ENCODE measurements at regions not wholly inside any gene's neighbourhood (a gene's known extent, or its start where the extent isn't known, plus 50 kb on each side); places are given as distances from the start of the nearest gene placed in this dataset.
"Not testable (repeated sequence)": the region's sequence is repeated elsewhere in the genome, so short reads cannot be mapped to it uniquely, and the experiment has no call there.

- no peak overlapping the region for H3K4me3 Mint-ChIP-seq
- no peak overlapping the region for H3K27ac Mint-ChIP-seq
- no peaks in the 10 kb centered on the region for H3K4me1 Mint-ChIP-seq
- POLR2A ChIA-PET = no interaction called here
- ATAC-seq (ENCODE audit: low read depth) (no peak), DNase-seq (no peak)
- H3K9me3 Mint-ChIP-seq = peaks cover 26% of the 10 kb centered on the region
- no peaks in the 10 kb centered on the region for H3K27me3 Mint-ChIP-seq
- no peaks in the 10 kb centered on the region for H3K36me3 Mint-ChIP-seq
Measured at GRCh38 chr16:35795361-35796029, 2336.1 kb downstream of the TP53TG3F start.

GRCh38 chr16:35797811-35798210, 2338.4 kb downstream of the TP53TG3F start:
- no peak overlapping the region for H3K27ac Mint-ChIP-seq
- no peaks in the 10 kb centered on the region for H3K36me3 Mint-ChIP-seq
- no peak for ATAC-seq (ENCODE audit: low read depth)
- H3K9me3 Mint-ChIP-seq = peaks cover 23% of the 10 kb centered on the region
- DNase-seq = no peak
- H3K4me3 Mint-ChIP-seq = no peak overlapping the region
- H3K27me3 Mint-ChIP-seq = no peaks in the 10 kb centered on the region
- POLR2A ChIA-PET = no interaction called here
- H3K4me1 Mint-ChIP-seq = no peaks in the 10 kb centered on the region

DNA sequence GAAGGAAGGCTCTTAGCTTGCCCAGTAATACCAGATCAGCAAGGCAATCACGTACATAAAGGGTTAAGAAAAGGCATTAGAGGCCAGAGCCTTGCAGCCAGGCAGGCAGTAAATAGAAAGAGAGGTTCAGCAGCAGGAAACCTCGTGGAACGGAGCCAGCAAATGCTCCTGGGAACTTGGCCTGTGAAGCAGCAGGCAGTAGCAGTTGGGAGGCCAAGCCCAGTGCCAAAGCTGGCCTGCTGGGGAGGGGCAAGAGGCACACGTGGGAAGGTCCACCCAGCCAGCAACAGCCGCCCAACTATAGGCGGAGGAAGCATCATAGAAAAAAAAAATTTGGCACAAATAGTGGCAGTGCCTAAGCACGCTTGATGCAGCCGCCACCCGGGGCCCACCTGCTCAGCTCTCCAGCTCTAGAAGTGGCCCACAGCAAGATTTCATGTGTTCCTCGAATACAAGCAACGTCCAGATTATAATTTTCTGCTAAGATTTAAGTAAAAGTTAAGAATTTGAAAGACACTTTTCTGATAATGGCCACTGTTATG, 2339.5 kb downstream of the TP53TG3F start:
- H3K4me3 Mint-ChIP-seq = no peak overlapping the region
- DNase-seq (no peak), ATAC-seq (ENCODE audit: low read depth) (no peak)
- no peaks in the 10 kb centered on the region for H3K36me3 Mint-ChIP-seq
- peaks cover 19% of the 10 kb centered on the region for H3K9me3 Mint-ChIP-seq
- no peaks in the 10 kb centered on the region for H3K4me1 Mint-ChIP-seq
- H3K27me3 Mint-ChIP-seq = no peaks in the 10 kb centered on the region
- POLR2A ChIA-PET = no interaction called here
- H3K27ac Mint-ChIP-seq = no peak overlapping the region

DNA sequence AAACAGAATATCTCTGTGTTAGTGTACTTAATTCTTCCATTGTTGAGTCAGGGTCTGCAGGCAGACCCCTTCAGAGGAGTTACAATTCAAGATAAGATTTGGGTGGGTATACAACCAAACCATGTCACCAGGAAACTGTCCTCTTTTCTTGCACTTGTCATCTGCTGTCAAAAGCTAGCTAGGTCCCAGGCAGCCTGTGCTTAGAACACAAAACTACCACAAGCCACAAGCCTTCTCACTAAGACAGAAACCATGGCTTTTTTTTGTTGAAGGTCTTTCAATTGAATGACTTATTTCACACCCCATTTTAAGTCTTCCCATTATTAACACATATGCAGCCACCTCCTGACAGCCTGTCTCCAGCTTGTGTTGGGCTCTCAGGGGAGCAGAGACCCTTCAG, 2345.1 kb downstream of the TP53TG3F start:
- H3K4me1 Mint-ChIP-seq; H3K27ac Mint-ChIP-seq; ATAC-seq (ENCODE audit: low read depth); DNase-seq; POLR2A ChIA-PET; H3K36me3 Mint-ChIP-seq; H3K27me3 Mint-ChIP-seq; H3K4me3 Mint-ChIP-seq: not testable (repeated sequence)
- H3K9me3 Mint-ChIP-seq = peaks cover 16% of the 10 kb centered on the region

GRCh38 chr16:35823342-35823741, 2363.9 kb downstream of the TP53TG3F start:
- no peaks in the 10 kb centered on the region for H3K4me1 Mint-ChIP-seq
- H3K9me3 Mint-ChIP-seq = peaks cover 11% of the 10 kb centered on the region
- no peak overlapping the region for H3K27ac Mint-ChIP-seq
- H3K36me3 Mint-ChIP-seq = no peaks in the 10 kb centered on the region
- no peak overlapping the region for H3K4me3 Mint-ChIP-seq
- ATAC-seq (ENCODE audit: low read depth) (no peak), DNase-seq (no peak)
- no peaks in the 10 kb centered on the region for H3K27me3 Mint-ChIP-seq
- POLR2A ChIA-PET = no interaction called here

DNA sequence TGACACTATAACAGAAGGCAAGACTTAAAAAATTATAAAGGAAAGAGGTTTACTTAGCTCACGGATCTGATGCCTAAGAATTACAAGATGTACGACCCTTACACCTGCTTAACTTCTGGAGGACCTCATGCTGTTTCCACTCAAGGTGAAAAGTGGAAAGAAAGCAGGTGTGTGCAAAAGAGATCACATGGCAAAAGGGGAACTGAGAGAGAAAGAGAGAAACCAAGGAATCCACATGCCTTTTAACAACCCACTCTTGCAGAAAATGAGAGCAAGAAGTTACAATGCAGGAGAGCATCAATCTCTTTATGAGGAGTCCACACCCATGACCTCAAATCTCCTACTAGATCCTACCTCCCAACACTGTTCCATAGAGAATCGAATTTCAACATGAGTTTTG, 2382.2 kb downstream of the TP53TG3F start:
- Mint-ChIP-seq H3K4me1 (no peaks in the 10 kb centered on the region), H3K4me3 (no peak overlapping the region), H3K9me3 (peaks cover 17% of the 10 kb centered on the region), H3K27ac (no peak overlapping the region), H3K36me3 (no peaks in the 10 kb centered on the region), H3K27me3 (no peaks in the 10 kb centered on the region)
- ATAC-seq (ENCODE audit: low read depth) (no peak), DNase-seq (no peak)
- POLR2A ChIA-PET = no interaction called here

- ATAC-seq (ENCODE audit: low read depth) (no peak), DNase-seq (no peak)
- H3K4me1 Mint-ChIP-seq = no peaks in the 10 kb centered on the region
- no peak overlapping the region for H3K4me3 Mint-ChIP-seq
- H3K27ac Mint-ChIP-seq = no peak overlapping the region
- POLR2A ChIA-PET = no interaction called here
- H3K9me3 Mint-ChIP-seq = peaks cover 12% of the 10 kb centered on the region
- H3K27me3 Mint-ChIP-seq = no peaks in the 10 kb centered on the region
- no peaks in the 10 kb centered on the region for H3K36me3 Mint-ChIP-seq
Measured at GRCh38 chr16:35862242-35862641, 2402.8 kb downstream of the TP53TG3F start.

DNA sequence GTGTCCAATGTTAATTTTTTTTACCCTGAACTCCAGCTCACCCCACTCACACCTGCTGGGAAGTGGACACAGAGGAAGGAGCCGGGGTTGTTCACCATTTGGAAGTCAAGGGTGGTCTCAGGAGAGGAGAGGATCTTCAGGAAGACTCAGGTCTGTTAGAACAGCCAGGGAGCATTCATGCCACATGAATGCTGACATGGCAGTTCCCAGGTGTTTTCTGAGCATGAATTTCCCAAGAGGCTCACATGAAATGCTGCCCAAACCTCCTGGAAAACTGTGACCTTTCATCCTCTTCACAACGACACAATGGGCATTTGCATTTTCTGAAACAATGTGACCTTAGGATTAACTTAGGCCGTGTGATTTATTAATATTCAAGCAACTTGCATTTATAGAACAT, 2409.2 kb downstream of the TP53TG3F start:
- no peaks in the 10 kb centered on the region for H3K27me3 Mint-ChIP-seq
- peaks cover 11% of the 10 kb centered on the region for H3K9me3 Mint-ChIP-seq
- ATAC-seq (ENCODE audit: low read depth) (no peak), DNase-seq (no peak)
- POLR2A ChIA-PET = no interaction called here
- no peaks in the 10 kb centered on the region for H3K4me1 Mint-ChIP-seq
- H3K4me3 Mint-ChIP-seq = no peak overlapping the region
- H3K27ac Mint-ChIP-seq = no peak overlapping the region
- no peaks in the 10 kb centered on the region for H3K36me3 Mint-ChIP-seq

GRCh38 chr16:35873472-35873871, 2414.1 kb downstream of the TP53TG3F start:
- Mint-ChIP-seq H3K36me3 (no peaks in the 10 kb centered on the region), H3K9me3 (peaks cover 16% of the 10 kb centered on the region)

GRCh38 chr16:35881654-35882053, 2422.2 kb downstream of the TP53TG3F start:
- H3K27me3 Mint-ChIP-seq = no peaks in the 10 kb centered on the region
- no peaks in the 10 kb centered on the region for H3K4me1 Mint-ChIP-seq
- H3K36me3 Mint-ChIP-seq = no peaks in the 10 kb centered on the region
- DNase-seq (no peak), ATAC-seq (ENCODE audit: low read depth) (no peak)
- H3K4me3 Mint-ChIP-seq = no peak overlapping the region
- peaks cover 21% of the 10 kb centered on the region for H3K9me3 Mint-ChIP-seq
- no peak overlapping the region for H3K27ac Mint-ChIP-seq
- POLR2A ChIA-PET = no interaction called here

More at GRCh38 chr16:35873472-35873871, 2414.1 kb downstream of the TP53TG3F start:
- Mint-ChIP-seq H3K4me1 (no peaks in the 10 kb centered on the region), H3K4me3 (no peak overlapping the region), H3K27ac (no peak overlapping the region), H3K27me3 (no peaks in the 10 kb centered on the region)
- ATAC-seq (ENCODE audit: low read depth) (no peak), DNase-seq (no peak)
- POLR2A ChIA-PET = no interaction called here

DNA sequence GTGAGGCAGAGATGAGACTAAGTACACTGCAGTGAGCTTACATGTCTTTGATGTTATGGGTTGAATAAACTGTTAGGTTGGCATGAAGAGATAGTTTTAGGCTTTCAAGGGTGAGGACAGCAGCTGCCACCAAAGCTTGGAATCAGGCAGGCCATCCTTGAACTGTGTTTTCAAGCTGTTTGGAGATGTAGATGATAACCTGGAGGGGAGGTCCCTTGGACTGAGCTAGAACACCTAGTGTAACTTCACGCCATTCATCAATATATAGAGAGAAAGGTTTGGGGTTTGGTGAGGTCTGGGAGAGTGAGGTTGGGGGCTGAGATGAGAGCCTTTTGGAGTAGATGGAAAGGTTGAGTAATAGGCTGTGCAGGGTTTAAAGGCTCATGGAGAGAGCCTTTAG, 2447.0 kb downstream of the TP53TG3F start:
- Mint-ChIP-seq H3K4me3 (no peak overlapping the region), H3K9me3 (peaks cover 32% of the 10 kb centered on the region), H3K36me3 (peaks cover 1% of the 10 kb centered on the region), H3K4me1 (no peaks in the 10 kb centered on the region), H3K27ac (no peak overlapping the region), H3K27me3 (no peaks in the 10 kb centered on the region)
- ATAC-seq (ENCODE audit: low read depth) = no peak
- POLR2A ChIA-PET = no interaction called here
- DNase-seq = no peak

DNA sequence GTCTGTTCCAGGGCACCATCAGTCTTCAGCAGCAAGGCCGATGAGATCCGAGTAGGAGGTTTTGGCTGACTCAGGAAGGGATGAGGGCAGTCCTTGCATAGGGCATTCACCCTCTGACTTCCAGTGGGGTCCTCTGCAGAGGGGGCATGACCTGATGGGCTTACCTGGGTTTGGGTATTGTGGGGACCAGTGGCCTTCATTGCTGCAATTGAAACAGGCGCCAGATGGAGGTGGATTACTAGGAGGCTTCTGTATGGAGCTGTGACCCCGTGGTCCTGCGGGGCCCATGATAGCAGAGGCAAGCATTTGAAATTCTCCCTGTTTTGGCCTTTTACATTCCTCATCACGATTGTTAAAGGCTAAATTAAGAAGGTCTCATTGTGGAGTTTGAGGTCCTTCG, 2448.7 kb downstream of the TP53TG3F start:
- Mint-ChIP-seq H3K9me3 (peaks cover 33% of the 10 kb centered on the region), H3K27ac (no peak overlapping the region), H3K4me1 (no peaks in the 10 kb centered on the region), H3K4me3 (no peak overlapping the region), H3K27me3 (no peaks in the 10 kb centered on the region), H3K36me3 (peaks cover 1% of the 10 kb centered on the region)
- no peak for ATAC-seq (ENCODE audit: low read depth)
- no peak for DNase-seq
- POLR2A ChIA-PET = no interaction called here

- Mint-ChIP-seq H3K9me3 (peaks cover 36% of the 10 kb centered on the region), H3K27me3 (no peaks in the 10 kb centered on the region), H3K27ac (no peak overlapping the region), H3K4me3 (no peak overlapping the region), H3K4me1 (no peaks in the 10 kb centered on the region), H3K36me3 (peaks cover 1% of the 10 kb centered on the region)
- DNase-seq = no peak
- POLR2A ChIA-PET = no interaction called here
- no peak for ATAC-seq (ENCODE audit: low read depth)
Measured at GRCh38 chr16:35908942-35909341, 2449.5 kb downstream of the TP53TG3F start.

GRCh38 chr16:35909351-35909954, 2450.0 kb downstream of the TP53TG3F start:
- peaks cover 35% of the 10 kb centered on the region for H3K9me3 Mint-ChIP-seq
- ATAC-seq (ENCODE audit: low read depth) (no peak), DNase-seq (no peak)
- H3K4me3 Mint-ChIP-seq = no peak overlapping the region
- peaks cover 1% of the 10 kb centered on the region for H3K36me3 Mint-ChIP-seq
- H3K27ac Mint-ChIP-seq = no peak overlapping the region
- POLR2A ChIA-PET = no interaction called here
- no peaks in the 10 kb centered on the region for H3K27me3 Mint-ChIP-seq
- no peaks in the 10 kb centered on the region for H3K4me1 Mint-ChIP-seq

All from activated naive CD8-positive, alpha-beta T cell treated with anti-CD3 and anti-CD28 coated beads, Interleukin-2, amount 10 ng/mL, durations not matched to agents 7 days and 5 days (primary cell).